BLaER1 treated with 17β-estradiol and CSF1 and Interleukin-3, amounts not matched to agents 10 nM and 100 nM (cell line): ENCODE measurements at regions not wholly inside any gene's neighbourhood (a gene's known extent, or its start where the extent isn't known, plus 50 kb on each side); places are given as distances from the start of the nearest gene placed in this dataset.

Experiments used
- H3K27ac ChIP-seq, 11 experiments: shearing (Covaris generic); formaldehyde crosslinking; 2 replicates each; pipeline ENCODE4 v1.8.1; 2022
- H3K27me3 ChIP-seq, 11 experiments: shearing (Covaris generic); formaldehyde crosslinking; 2 replicates each; pipeline ENCODE4 v1.8.1; 2022
- H3K36me3 ChIP-seq, 11 experiments: shearing (Covaris generic); formaldehyde crosslinking; 2 replicates each; pipeline ENCODE4 v1.8.1; 2022
- H3K4me1 ChIP-seq, 10 experiments: shearing (Covaris generic); formaldehyde crosslinking; 2 replicates each; pipeline ENCODE4 v1.8.1; 2022
- H3K4me2 ChIP-seq, 11 experiments: shearing (Covaris generic); formaldehyde crosslinking; 2 replicates each; pipeline ENCODE4 v1.8.1; 2022
- H3K4me3 ChIP-seq, 10 experiments: shearing (Covaris generic); formaldehyde crosslinking; 2 replicates each; pipeline ENCODE4 v1.8.1; 2022
- H3K9ac ChIP-seq, 11 experiments: shearing (Covaris generic); formaldehyde crosslinking; 2 replicates each; pipeline ENCODE4 v1.8.1; 2022
- H3K9me3 ChIP-seq, 11 experiments: shearing (Covaris generic); formaldehyde crosslinking; replicated peaks in 1 of 11; 2 replicates each; pipeline ENCODE4 v1.8.1; 2022
- H4K20me1 ChIP-seq, 11 experiments: shearing (Covaris generic); formaldehyde crosslinking; 2 replicates each; pipeline ENCODE4 v1.8.1; 2022
- Cebpa-rat ChIP-seq, 11 experiments: shearing (Covaris generic); IDR thresholded peaks; 2 replicates each; pipeline ENCODE4 v1.8.1; 2022

DNA sequence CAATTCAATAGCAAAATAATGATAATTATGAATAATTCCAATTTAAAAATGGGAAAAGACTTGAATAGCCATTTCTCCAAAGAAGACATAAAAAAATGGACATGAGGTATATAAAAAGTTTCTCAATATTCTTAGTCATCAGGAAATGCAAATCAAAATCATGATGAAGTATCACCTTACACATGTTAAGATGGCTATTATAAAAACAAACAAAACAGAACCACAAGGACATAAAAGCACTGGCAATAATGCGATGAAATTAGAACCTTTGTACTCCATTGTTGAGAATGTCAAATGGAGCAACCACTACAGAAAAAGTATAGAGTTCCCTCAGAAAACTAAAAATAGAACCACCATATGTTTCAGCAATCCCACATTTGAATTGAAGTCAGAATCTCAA, 1186.1 kb downstream of the SLITRK5 start:
- no peaks in the 10 kb centered on the region for H4K20me1 ChIP-seq
- no peaks in the 10 kb centered on the region for H3K27me3 ChIP-seq
- H3K9me3 ChIP-seq, result peaks cover 0 to 11% (median 3%) of the 10 kb centered on the region in 11 experiments; a peak in 12 of 22 replicates
- no peak overlapping the region for H3K4me2 ChIP-seq
- no peak overlapping the region for H3K9ac ChIP-seq
- no peaks in the 10 kb centered on the region for H3K4me1 ChIP-seq
- H3K27ac ChIP-seq, result no peak overlapping the region
- no peaks in the 10 kb centered on the region for H3K36me3 ChIP-seq
- H3K4me3 ChIP-seq, result no peak overlapping the region
- TF ChIP-seq Cebpa-rat (IDR thresholded peaks at IDR 0.05), result no peak

DNA sequence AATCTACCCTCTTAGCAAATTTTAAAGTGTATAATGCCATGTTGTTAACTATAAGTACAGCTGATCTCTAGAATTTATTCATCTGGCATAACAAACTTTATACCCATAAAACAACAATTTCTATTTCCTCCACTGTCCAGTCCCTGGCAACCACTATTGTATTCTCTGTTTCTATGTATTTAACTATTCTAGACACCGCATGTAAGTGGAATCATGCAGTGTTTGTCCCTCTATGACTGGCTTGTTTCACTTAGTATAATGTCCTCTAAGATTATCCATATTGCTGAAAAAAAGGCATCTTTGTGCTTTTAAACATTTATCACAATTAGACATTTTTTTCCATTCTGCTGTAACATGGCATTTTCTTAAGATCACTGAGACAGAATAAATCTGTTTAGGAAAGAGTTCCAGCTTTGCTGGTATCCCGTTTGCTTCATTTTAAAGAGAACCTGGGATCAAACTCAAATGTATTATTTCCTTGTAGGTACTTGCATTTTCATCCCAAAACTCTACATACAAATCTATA, 1191.0 kb downstream of the SLITRK5 start:
- no peak overlapping the region for H3K9ac ChIP-seq
- TF ChIP-seq Cebpa-rat (IDR thresholded peaks at IDR 0.05), result no peak
- H3K27me3 ChIP-seq, result no peaks in the 10 kb centered on the region
- no peaks in the 10 kb centered on the region for H4K20me1 ChIP-seq
- no peak overlapping the region for H3K27ac ChIP-seq
- H3K4me2 ChIP-seq, result no peak overlapping the region
- H3K4me1 ChIP-seq, result no peaks in the 10 kb centered on the region
- H3K36me3 ChIP-seq, result no peaks in the 10 kb centered on the region
- H3K4me3 ChIP-seq, result no peak overlapping the region
- no peaks in the 10 kb centered on the region for H3K9me3 ChIP-seq

DNA sequence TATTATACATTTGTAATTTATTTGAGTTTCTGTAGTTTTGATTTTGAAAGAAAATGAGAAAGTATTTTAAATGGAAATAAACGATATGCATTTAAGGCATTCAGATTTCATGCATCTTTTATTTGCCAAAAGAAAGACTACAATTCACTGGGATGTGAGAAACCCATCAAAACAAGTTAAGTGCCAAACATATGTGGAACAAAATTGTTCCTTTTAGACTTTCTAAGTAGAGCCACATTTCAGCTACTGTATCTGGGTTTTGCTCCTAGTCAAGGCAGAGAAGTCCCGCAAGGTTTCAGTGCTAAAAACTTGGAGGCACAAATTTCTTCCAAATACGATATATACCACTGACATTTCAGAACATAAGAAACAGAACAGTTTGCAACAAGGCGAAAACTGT, 1191.9 kb downstream of the SLITRK5 start:
- Histone ChIP-seq H3K4me2 (no peak overlapping the region), H3K36me3 (no peaks in the 10 kb centered on the region), H3K9ac (no peak overlapping the region), H3K27ac (no peak overlapping the region), H4K20me1 (no peaks in the 10 kb centered on the region), H3K27me3 (no peaks in the 10 kb centered on the region), H3K9me3 (no peaks in the 10 kb centered on the region), H3K4me3 (no peak overlapping the region), H3K4me1 (no peaks in the 10 kb centered on the region)
- no peak for TF ChIP-seq Cebpa-rat (IDR thresholded peaks at IDR 0.05)

DNA sequence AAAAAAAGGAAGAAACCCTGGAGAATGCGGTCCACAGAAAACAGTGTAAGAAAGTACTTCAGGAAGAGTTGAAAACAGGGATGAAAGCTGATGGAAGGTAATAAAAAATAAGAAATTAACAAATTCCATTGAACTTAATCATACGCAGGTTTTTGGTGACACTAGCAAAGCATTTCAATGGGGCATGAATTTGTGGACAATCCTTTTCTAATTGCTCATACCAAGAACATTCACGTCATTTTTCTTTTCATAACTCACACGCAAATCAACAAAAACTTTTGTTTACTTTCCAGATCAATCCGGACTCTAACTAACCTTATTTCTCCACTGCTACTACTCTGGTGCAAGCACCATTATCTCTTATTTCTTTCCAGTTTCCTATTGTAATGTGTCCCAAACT, 1195.0 kb downstream of the SLITRK5 start:
- Histone ChIP-seq H4K20me1 (no peaks in the 10 kb centered on the region), H3K27me3 (no peaks in the 10 kb centered on the region), H3K27ac (no peak overlapping the region), H3K36me3 (no peaks in the 10 kb centered on the region), H3K9me3 (peaks cover 0 to 7% (median 6%) of the 10 kb centered on the region in 11 experiments; a peak in 12 of 22 replicates), H3K4me1 (peaks cover 0 to 8% (median 5%) of the 10 kb centered on the region in 10 experiments; a peak in 8 of 20 replicates), H3K4me3 (no peak overlapping the region), H3K4me2 (no peak overlapping the region), H3K9ac (no peak overlapping the region)
- TF ChIP-seq Cebpa-rat (IDR thresholded peaks at IDR 0.05), result no peak

DNA sequence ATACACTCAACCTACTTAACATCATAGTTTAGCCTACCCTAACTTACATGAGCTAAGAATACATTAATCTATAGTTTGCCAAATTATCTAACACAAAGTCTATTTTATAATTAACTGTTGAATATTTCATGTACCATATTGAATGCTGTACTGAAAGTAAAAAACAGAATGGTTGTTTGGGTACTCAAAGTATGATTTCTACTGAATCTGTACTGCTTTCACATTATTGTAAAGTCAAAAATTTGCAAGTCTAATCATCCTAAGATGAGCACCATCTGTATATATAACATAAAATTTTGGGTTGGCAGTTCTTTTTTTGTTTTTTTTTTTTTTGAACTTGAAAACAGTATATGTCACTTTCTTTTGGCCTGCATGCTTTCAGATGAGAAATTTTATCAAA, 1212.6 kb downstream of the SLITRK5 start:
- H3K27me3 ChIP-seq, result no peaks in the 10 kb centered on the region
- no peaks in the 10 kb centered on the region for H3K36me3 ChIP-seq
- no peak overlapping the region for H3K9ac ChIP-seq
- no peaks in the 10 kb centered on the region for H4K20me1 ChIP-seq
- H3K4me2 ChIP-seq, result no peak overlapping the region
- H3K4me3 ChIP-seq, result no peak overlapping the region
- peaks cover 0 to 12% (median 5%) of the 10 kb centered on the region in 11 experiments; a peak in 12 of 22 replicates for H3K9me3 ChIP-seq
- H3K27ac ChIP-seq, result no peak overlapping the region
- no peaks in the 10 kb centered on the region for H3K4me1 ChIP-seq
- TF ChIP-seq Cebpa-rat (IDR thresholded peaks at IDR 0.05), result no peak

DNA sequence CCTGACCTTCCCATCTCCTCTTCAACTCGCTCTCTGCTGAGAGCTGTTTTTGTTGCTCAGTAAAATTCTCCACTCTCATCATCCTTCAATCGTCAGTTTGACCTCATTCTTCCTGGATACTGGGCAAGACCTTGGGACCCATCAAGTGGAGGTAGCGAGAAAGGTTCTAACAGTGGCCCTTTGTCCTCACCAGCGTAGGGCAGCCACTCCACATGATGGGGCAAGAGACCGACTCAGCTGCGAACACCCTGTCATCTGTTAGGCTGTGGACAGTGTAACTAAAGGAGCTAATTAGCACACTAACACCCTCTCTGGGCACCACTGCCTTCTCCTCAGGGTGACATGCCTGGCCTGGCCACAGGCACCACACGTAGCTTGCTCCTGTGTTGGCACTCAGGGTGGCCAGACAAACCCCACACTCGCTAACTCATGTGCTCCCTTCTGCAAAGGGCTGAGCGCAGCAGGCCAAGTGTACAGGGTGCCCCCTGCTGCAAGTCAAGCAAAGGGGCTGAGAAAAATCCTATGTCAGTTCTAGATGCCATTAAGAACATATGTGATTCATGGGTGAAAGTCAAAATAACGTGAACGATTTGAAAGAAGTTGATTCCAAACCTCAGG, 1216.0 kb downstream of the SLITRK5 start:
- H3K27me3 ChIP-seq, result no peaks in the 10 kb centered on the region
- H3K9ac ChIP-seq, result no peak overlapping the region
- H3K4me3 ChIP-seq, result no peak overlapping the region
- no peak overlapping the region for H3K27ac ChIP-seq
- H4K20me1 ChIP-seq, result no peaks in the 10 kb centered on the region
- no peak overlapping the region for H3K4me2 ChIP-seq
- H3K4me1 ChIP-seq, result no peaks in the 10 kb centered on the region
- peaks cover 0 to 9% (median 3%) of the 10 kb centered on the region in 11 experiments; a peak in 9 of 22 replicates for H3K9me3 ChIP-seq
- no peaks in the 10 kb centered on the region for H3K36me3 ChIP-seq
- no peak for TF ChIP-seq Cebpa-rat (IDR thresholded peaks at IDR 0.05)

DNA sequence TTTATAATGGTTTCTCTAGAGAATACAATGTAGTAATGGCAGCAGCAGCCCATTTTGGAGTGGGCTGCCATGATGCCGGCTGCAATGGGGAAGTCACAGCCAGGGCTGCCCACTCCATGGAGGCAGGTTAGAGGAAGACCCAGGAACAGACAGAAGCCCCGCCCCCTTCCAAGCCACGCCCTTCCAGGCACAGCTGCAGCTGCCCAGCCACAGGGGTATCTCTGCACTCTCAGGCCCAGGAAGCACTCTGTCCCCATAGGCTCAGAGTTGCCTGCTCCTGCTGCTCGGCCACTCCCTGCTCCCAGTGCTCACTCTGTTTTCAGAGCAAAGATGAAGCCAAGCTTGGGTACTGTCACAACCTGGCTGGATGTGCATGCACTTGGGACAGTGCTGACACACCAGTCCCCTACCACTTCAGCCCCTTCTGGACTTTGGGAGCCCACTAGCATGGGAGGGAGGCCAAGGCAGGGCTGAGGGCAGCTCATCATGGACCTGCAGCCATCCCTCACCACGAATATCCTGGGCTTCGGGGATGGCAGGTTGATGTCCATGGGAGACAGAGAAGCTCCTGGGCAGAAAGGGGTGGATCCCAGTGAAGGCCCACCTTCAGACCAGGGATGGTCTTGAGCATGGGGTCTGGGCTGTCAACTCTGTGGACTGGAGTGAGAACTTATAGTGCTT, 1224.2 kb downstream of the SLITRK5 start:
- TF ChIP-seq Cebpa-rat (IDR thresholded peaks at IDR 0.05), result no peak
- Histone ChIP-seq H4K20me1 (no peaks in the 10 kb centered on the region), H3K4me2 (no peak overlapping the region), H3K27me3 (no peaks in the 10 kb centered on the region), H3K4me3 (no peak overlapping the region), H3K9ac (no peak overlapping the region), H3K36me3 (0 out of 22 replicates have a peak, but pooled peaks cover 0 to 4% (median 0%) of the 10 kb centered on the region in 11 experiments), H3K27ac (no peak overlapping the region), H3K4me1 (no peaks in the 10 kb centered on the region; a peak in 1 of 20 replicates), H3K9me3 (peaks cover 12 to 21% (median 18%) of the 10 kb centered on the region in 11 experiments; a peak in 21 of 22 replicates)

DNA sequence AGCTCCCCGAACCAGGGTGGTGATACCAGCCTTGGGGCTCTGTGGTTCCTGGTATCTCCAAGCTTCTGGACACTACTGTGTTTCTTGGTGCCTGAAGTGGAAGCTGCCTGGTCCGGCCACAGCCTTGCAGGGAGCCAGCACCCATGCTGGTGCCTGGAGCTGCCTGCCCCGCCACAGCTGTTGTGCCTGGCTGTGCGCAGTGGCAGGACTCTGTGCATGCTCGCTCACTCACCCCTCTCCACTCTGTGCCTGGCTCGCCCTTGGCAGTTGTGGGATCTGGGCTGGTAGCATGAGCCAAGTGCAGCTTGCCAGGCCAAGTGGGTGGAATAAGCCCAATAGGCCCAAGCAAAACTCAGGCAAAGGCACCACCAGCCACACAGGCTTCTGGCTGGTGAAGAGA, 1225.3 kb downstream of the SLITRK5 start:
- no peaks in the 10 kb centered on the region; a peak in 1 of 20 replicates for H3K4me1 ChIP-seq
- TF ChIP-seq Cebpa-rat (IDR thresholded peaks at IDR 0.05), result no peak
- no peaks in the 10 kb centered on the region for H3K27me3 ChIP-seq
- H3K36me3 ChIP-seq, result 0 out of 22 replicates have a peak, but pooled peaks cover 0 to 4% (median 0%) of the 10 kb centered on the region in 11 experiments
- H3K9me3 ChIP-seq, result peaks cover 11 to 21% (median 18%) of the 10 kb centered on the region in 11 experiments; a peak in 21 of 22 replicates
- H3K4me2 ChIP-seq, result no peak overlapping the region
- H3K9ac ChIP-seq, result no peak overlapping the region
- no peaks in the 10 kb centered on the region for H4K20me1 ChIP-seq
- H3K4me3 ChIP-seq, result no peak overlapping the region
- no peak overlapping the region for H3K27ac ChIP-seq

DNA sequence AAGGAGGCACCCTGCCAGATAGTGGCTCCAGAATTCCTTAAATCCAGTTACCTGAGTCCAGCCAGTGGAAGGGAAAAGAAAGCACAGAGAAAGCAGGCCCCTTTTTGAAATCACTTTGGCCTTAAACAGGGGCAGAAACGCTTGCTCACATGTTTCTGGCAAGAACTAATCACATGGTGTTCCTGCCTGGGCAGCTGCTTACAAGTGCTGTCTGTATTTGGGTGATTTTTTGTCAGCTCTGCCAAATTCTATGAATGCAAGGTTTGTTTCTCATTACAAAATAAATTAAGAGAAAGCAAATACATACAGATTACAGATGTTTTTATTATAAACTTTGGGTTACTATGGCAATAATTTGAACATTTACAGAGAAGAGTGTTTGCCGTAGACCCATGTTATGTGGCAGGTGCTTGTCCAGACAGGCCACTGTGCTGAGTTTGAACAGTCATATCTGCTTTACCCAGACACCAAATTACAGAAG, 1237.8 kb downstream of the SLITRK5 start:
- Histone ChIP-seq H3K9ac (no peak overlapping the region; a peak in 1 of 22 replicates), H3K36me3 (no peaks in the 10 kb centered on the region), H4K20me1 (no peaks in the 10 kb centered on the region), H3K27ac (no peak overlapping the region), H3K4me2 (no peak overlapping the region), H3K27me3 (no peaks in the 10 kb centered on the region), H3K4me1 (peaks cover 0 to 12% (median 5%) of the 10 kb centered on the region in 10 experiments; a peak in 10 of 20 replicates), H3K4me3 (no peak overlapping the region), H3K9me3 (peaks cover 0 to 15% (median 5%) of the 10 kb centered on the region in 11 experiments; a peak in 10 of 22 replicates)
- no peak for TF ChIP-seq Cebpa-rat (IDR thresholded peaks at IDR 0.05)
